ENCODE measurements at regions not wholly inside any gene's neighbourhood (a gene's known extent, or its start where the extent isn't known, plus 50 kb on each side); places are given as distances from the start of the nearest gene placed in this dataset.

- no peak overlapping the region for H2BK12ac ChIP-seq (ENCODE audit: low read length)
- H4K12ac ChIP-seq (ENCODE audit: low read depth, low read length) = no peak overlapping the region
- H3K79me1 ChIP-seq (ENCODE audit: low read length) = no peaks in the 10 kb centered on the region
- no peak overlapping the region for H3K27ac ChIP-seq (ENCODE audit: low read depth, low read length)
- H4K91ac ChIP-seq (ENCODE audit: low read depth, low read length) = no peak overlapping the region
- no peak overlapping the region for H3K9ac ChIP-seq (ENCODE audit: low read length)
- no peak overlapping the region for H3K23ac ChIP-seq (ENCODE audit: low read length)
- no peak overlapping the region for H2AK5ac ChIP-seq (ENCODE audit: low read length)
- no peak overlapping the region for H2BK120ac ChIP-seq (ENCODE audit: insufficient read depth, low read length, poor library complexity)
- no peaks in the 10 kb centered on the region for H3K79me2 ChIP-seq (ENCODE audit: control insufficient read depth, insufficient read depth, low read length, poor library complexity)
- DNase-seq = no peak
- no peak overlapping the region for H2BK5ac ChIP-seq (ENCODE audit: low read depth, low read length, poor library complexity)
- no peak overlapping the region for H2AFZ ChIP-seq (ENCODE audit: insufficient read depth, low read length, poor library complexity)
- no peak overlapping the region for H4K8ac ChIP-seq (ENCODE audit: low read depth, low read length)
- H3K18ac ChIP-seq (ENCODE audit: low read length) = no peak overlapping the region
- no peak overlapping the region for H3K4me2 ChIP-seq (ENCODE audit: low read length)
- H3K4ac ChIP-seq (ENCODE audit: low read depth, low read length) = no peak overlapping the region
- H3K4me1 ChIP-seq (ENCODE audit: control insufficient read depth in 1 of 2, insufficient read depth in 2 of 2, low read length in 2 of 2) = no peaks in the 10 kb centered on the region
- no peak overlapping the region for H3K14ac ChIP-seq (ENCODE audit: low read length)
- H3K27me3 ChIP-seq (ENCODE audit: insufficient read depth, low read length) = no peaks in the 10 kb centered on the region
- no CpG with 5 or more reads among the region's 2 CpGs for WGBS (ENCODE audit: extremely low coverage, insufficient coverage, insufficient read length)
- no peak overlapping the region for H3K4me3 ChIP-seq (ENCODE audit: low read depth, low read length)
- no peaks in the 10 kb centered on the region for H3K9me3 ChIP-seq (ENCODE audit: insufficient read depth, low read depth, low read length)
- H3K36me3 ChIP-seq (ENCODE audit: control insufficient read depth in 1 of 2, insufficient read depth in 2 of 2, low read length in 2 of 2) = no peaks in the 10 kb centered on the region
Measured at GRCh38 chr1:177864538-177865305, 105.1 kb downstream of the SEC16B start.

GRCh38 chr1:177863796-177864195 lies 106.1 kb downstream of the SEC16B start:
- no peaks in the 10 kb centered on the region for H3K79me2 ChIP-seq (ENCODE audit: control insufficient read depth, insufficient read depth, low read length, poor library complexity)
- H2AFZ ChIP-seq (ENCODE audit: insufficient read depth, low read length, poor library complexity) = no peak overlapping the region
- H2AK5ac ChIP-seq (ENCODE audit: low read length) = no peak overlapping the region
- H3K79me1 ChIP-seq (ENCODE audit: low read length) = no peaks in the 10 kb centered on the region
- no peak overlapping the region for H3K23ac ChIP-seq (ENCODE audit: low read length)
- DNase-seq = no peak
- H4K91ac ChIP-seq (ENCODE audit: low read depth, low read length) = no peak overlapping the region
- no peak overlapping the region for H3K27ac ChIP-seq (ENCODE audit: low read depth, low read length)
- H3K4me1 ChIP-seq (ENCODE audit: control insufficient read depth in 1 of 2, insufficient read depth in 2 of 2, low read length in 2 of 2) = no peaks in the 10 kb centered on the region
- no peaks in the 10 kb centered on the region for H3K36me3 ChIP-seq (ENCODE audit: control insufficient read depth in 1 of 2, insufficient read depth in 2 of 2, low read length in 2 of 2)
- no peak overlapping the region for H3K4ac ChIP-seq (ENCODE audit: low read depth, low read length)
- H3K14ac ChIP-seq (ENCODE audit: low read length) = no peak overlapping the region
- no peaks in the 10 kb centered on the region for H3K9me3 ChIP-seq (ENCODE audit: insufficient read depth, low read depth, low read length)
- H3K27me3 ChIP-seq (ENCODE audit: insufficient read depth, low read length) = no peaks in the 10 kb centered on the region
- no CpG with 5 or more reads among the region's 4 CpGs for WGBS (ENCODE audit: extremely low coverage, insufficient coverage, insufficient read length)
- no peak overlapping the region for H3K18ac ChIP-seq (ENCODE audit: low read length)
- no peak overlapping the region for H3K4me3 ChIP-seq (ENCODE audit: low read depth, low read length)
- no peak overlapping the region for H4K12ac ChIP-seq (ENCODE audit: low read depth, low read length)
- H3K9ac ChIP-seq (ENCODE audit: low read length) = no peak overlapping the region
- no peak overlapping the region for H3K4me2 ChIP-seq (ENCODE audit: low read length)
- H4K8ac ChIP-seq (ENCODE audit: low read depth, low read length) = no peak overlapping the region
- H2BK5ac ChIP-seq (ENCODE audit: low read depth, low read length, poor library complexity) = no peak overlapping the region
- no peak overlapping the region for H2BK120ac ChIP-seq (ENCODE audit: insufficient read depth, low read length, poor library complexity)
- H2BK12ac ChIP-seq (ENCODE audit: low read length) = no peak overlapping the region

- Histone ChIP-seq H3K27ac (ENCODE audit: low read depth, low read length) (no peak overlapping the region), H3K4me3 (ENCODE audit: low read depth, low read length) (no peak overlapping the region), H4K91ac (ENCODE audit: low read depth, low read length) (no peak overlapping the region), H3K36me3 (ENCODE audit: control insufficient read depth in 1 of 2, insufficient read depth in 2 of 2, low read length in 2 of 2) (no peaks in the 10 kb centered on the region), H3K4ac (ENCODE audit: low read depth, low read length) (no peak overlapping the region), H3K79me1 (ENCODE audit: low read length) (no peaks in the 10 kb centered on the region), H4K12ac (ENCODE audit: low read depth, low read length) (no peak overlapping the region), H2BK5ac (ENCODE audit: low read depth, low read length, poor library complexity) (no peak overlapping the region), H3K79me2 (ENCODE audit: control insufficient read depth, insufficient read depth, low read length, poor library complexity) (no peaks in the 10 kb centered on the region), H3K4me1 (ENCODE audit: control insufficient read depth in 1 of 2, insufficient read depth in 2 of 2, low read length in 2 of 2) (no peaks in the 10 kb centered on the region), H3K23ac (ENCODE audit: low read length) (no peak overlapping the region), H2BK12ac (ENCODE audit: low read length) (no peak overlapping the region), H3K9me3 (ENCODE audit: insufficient read depth, low read depth, low read length) (no peaks in the 10 kb centered on the region), H3K9ac (ENCODE audit: low read length) (no peak overlapping the region), H2BK120ac (ENCODE audit: insufficient read depth, low read length, poor library complexity) (no peak overlapping the region), H2AFZ (ENCODE audit: insufficient read depth, low read length, poor library complexity) (no peak overlapping the region), H4K8ac (ENCODE audit: low read depth, low read length) (no peak overlapping the region), H3K4me2 (ENCODE audit: low read length) (no peak overlapping the region), H3K27me3 (ENCODE audit: insufficient read depth, low read length) (no peaks in the 10 kb centered on the region), H3K14ac (ENCODE audit: low read length) (no peak overlapping the region), H3K18ac (ENCODE audit: low read length) (no peak overlapping the region), H2AK5ac (ENCODE audit: low read length) (no peak overlapping the region)
- DNase-seq = peak in 1 of 2 donors; percentile 67
- no CpG with 5 or more reads among the region's 2 CpGs for WGBS (ENCODE audit: extremely low coverage, insufficient coverage, insufficient read length)
Measured at GRCh38 chr1:177862916-177863315, 106.9 kb downstream of the SEC16B start.

GRCh38 chr1:177859572-177859971 lies 110.3 kb downstream of the SEC16B start:
- no peaks in the 10 kb centered on the region for H3K79me1 ChIP-seq (ENCODE audit: low read length)
- H3K27me3 ChIP-seq (ENCODE audit: insufficient read depth, low read length) = no peaks in the 10 kb centered on the region
- H4K8ac ChIP-seq (ENCODE audit: low read depth, low read length) = no peak overlapping the region
- no peak overlapping the region for H2AFZ ChIP-seq (ENCODE audit: insufficient read depth, low read length, poor library complexity)
- H2BK12ac ChIP-seq (ENCODE audit: low read length) = no peak overlapping the region
- H3K9ac ChIP-seq (ENCODE audit: low read length) = no peak overlapping the region
- H2BK5ac ChIP-seq (ENCODE audit: low read depth, low read length, poor library complexity) = no peak overlapping the region
- H3K4me2 ChIP-seq (ENCODE audit: low read length) = no peak overlapping the region
- no peak overlapping the region for H3K18ac ChIP-seq (ENCODE audit: low read length)
- H3K36me3 ChIP-seq (ENCODE audit: control insufficient read depth in 1 of 2, insufficient read depth in 2 of 2, low read length in 2 of 2) = no peaks in the 10 kb centered on the region
- H2BK120ac ChIP-seq (ENCODE audit: insufficient read depth, low read length, poor library complexity) = no peak overlapping the region
- no peaks in the 10 kb centered on the region for H3K79me2 ChIP-seq (ENCODE audit: control insufficient read depth, insufficient read depth, low read length, poor library complexity)
- no peak overlapping the region for H2AK5ac ChIP-seq (ENCODE audit: low read length)
- no peak overlapping the region for H3K27ac ChIP-seq (ENCODE audit: low read depth, low read length)
- no peak overlapping the region for H3K14ac ChIP-seq (ENCODE audit: low read length)
- H3K4me3 ChIP-seq (ENCODE audit: low read depth, low read length) = no peak overlapping the region
- H3K4me1 ChIP-seq (ENCODE audit: control insufficient read depth in 1 of 2, insufficient read depth in 2 of 2, low read length in 2 of 2) = no peaks in the 10 kb centered on the region
- no CpG with 5 or more reads among the region's 2 CpGs for WGBS (ENCODE audit: extremely low coverage, insufficient coverage, insufficient read length)
- H3K4ac ChIP-seq (ENCODE audit: low read depth, low read length) = no peak overlapping the region
- H3K9me3 ChIP-seq (ENCODE audit: insufficient read depth, low read depth, low read length) = no peaks in the 10 kb centered on the region
- DNase-seq = no peak
- H4K12ac ChIP-seq (ENCODE audit: low read depth, low read length) = no peak overlapping the region
- H4K91ac ChIP-seq (ENCODE audit: low read depth, low read length) = no peak overlapping the region
- H3K23ac ChIP-seq (ENCODE audit: low read length) = no peak overlapping the region
